ENCODE measurements at regions not wholly inside any gene's neighbourhood (a gene's known extent, or its start where the extent isn't known, plus 50 kb on each side); places are given as distances from the start of the nearest gene placed in this dataset.

DNA sequence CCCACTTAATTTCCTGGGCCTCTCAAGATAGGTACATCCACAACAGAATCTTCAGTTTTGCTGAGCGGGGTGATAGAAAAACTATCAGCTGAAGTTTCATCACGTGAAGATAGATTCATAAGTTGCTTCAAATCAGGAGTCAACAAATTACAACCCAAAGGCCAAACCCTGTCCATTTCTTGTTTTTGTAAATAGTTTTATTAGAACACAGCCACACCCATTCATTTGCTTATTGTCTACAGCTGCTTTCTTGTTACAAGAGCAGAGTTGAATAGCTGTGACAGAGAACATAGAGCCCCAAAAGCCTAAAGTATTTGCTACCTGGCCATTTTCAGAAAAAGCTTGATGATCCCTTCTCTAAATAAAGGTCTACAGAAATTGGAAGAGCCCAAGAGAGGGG lies 300.1 kb upstream of the CDH5 start:
- no peak for DNase-seq (ENCODE audit: low read depth in 4 of 4, low spot score in 1 of 4)

DNA sequence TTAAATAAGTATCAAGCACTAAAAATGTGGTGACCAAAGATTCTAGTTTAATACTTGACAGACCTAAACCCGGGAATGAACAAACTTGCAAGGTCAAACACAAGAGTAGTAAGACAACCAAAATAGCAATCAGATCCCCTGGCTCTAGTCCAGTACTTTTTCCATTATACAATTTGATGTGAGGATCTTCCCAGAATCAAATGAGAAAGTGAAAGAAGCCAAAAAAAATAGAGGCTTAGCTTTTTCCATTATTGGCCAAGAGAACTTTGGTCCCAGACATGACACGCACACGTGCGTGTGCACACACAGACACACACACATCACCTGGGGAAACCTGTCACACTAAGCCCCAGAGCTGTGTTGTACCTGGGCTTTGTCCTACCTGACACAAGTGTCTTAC lies 300.6 kb upstream of the CDH5 start:
- DNase-seq (ENCODE audit: low read depth in 4 of 4, low spot score in 1 of 4): no peak

- no peak for DNase-seq (ENCODE audit: low read depth in 4 of 4, low spot score in 1 of 4)
Observed at GRCh38 chr16:66064801-66065530, 301.5 kb upstream of the CDH5 start.

- DNase-seq (ENCODE audit: low read depth in 4 of 4, low spot score in 1 of 4): no peak
Observed at GRCh38 chr16:66058832-66059231, 307.7 kb upstream of the CDH5 start.

DNA sequence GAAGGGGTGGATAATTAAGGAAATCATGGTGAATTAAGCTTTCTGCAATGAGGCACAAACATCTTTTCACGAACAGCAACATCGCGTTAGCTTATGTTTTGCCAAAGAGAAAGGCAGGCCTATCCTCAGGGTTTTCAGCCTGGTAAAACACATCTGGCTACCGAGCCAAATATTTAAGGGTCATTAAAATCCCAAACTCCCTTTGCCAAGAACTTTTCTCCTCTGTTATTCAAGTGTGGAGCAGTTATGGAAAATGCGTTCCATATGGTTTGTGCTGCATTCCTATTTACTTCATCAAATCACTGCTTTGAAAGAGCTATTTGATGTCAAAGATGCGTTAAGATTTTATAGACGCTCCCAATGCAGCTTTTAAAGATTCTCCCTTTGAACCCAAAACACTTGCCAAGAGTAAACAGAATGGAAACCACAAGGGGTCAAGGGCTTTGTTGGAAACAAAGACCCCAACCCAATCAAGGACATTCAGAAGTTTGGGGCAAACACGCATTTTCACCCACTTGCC lies 308.3 kb upstream of the CDH5 start:
- DNase-seq (ENCODE audit: low read depth in 4 of 4, low spot score in 1 of 4): no peak

GRCh38 chr16:66057057-66057456 lies 309.4 kb upstream of the CDH5 start:
- DNase-seq (ENCODE audit: low read depth in 4 of 4, low spot score in 1 of 4): no peak

GRCh38 chr16:66054095-66054494 lies 312.4 kb upstream of the CDH5 start:
- no peak for DNase-seq (ENCODE audit: low read depth in 4 of 4, low spot score in 1 of 4)

DNA sequence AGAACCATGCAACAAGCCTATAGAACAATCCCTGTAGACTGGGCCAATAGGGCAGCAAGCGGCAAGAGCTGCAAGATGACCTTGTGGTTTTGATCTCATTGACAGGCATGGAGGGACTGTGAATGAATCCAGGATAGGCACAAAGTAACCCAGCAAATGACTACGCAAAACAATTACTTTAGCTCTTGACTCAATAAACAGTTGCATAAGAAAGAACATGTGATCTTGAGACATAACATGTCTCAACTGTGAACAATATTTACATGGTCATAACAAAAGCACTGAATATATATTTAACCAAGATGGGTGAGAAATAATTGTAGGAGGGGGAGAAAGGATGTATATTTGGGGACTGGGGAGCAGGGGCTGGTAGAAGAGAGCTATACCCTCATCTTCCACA lies 313.7 kb upstream of the CDH5 start:
- no peak for DNase-seq (ENCODE audit: low read depth in 4 of 4, low spot score in 1 of 4)

DNA sequence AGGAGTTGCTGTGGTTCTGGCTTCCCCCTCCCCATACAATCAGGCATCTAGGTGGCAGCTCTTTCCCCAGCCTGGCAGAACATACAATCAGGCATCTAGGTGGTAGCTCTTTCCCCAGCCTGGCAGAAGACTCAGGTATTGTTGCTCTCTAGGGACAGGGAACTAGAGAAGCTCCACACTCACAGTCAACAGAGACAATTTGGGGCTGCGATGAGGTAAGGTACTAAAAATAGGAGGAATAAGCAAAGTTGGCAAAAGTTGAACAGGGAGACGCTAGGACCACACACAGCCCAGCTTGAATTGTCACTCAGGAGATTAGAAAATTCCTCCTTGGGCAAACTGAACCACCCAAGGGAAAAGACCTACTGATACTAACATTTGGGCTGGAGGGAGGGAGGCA lies 315.5 kb upstream of the CDH5 start:
- no peak for DNase-seq (ENCODE audit: low read depth in 4 of 4, low spot score in 1 of 4)

GRCh38 chr16:66049865-66050264 lies 316.6 kb upstream of the CDH5 start:
- DNase-seq (ENCODE audit: low read depth in 4 of 4, low spot score in 1 of 4): no peak

DNA sequence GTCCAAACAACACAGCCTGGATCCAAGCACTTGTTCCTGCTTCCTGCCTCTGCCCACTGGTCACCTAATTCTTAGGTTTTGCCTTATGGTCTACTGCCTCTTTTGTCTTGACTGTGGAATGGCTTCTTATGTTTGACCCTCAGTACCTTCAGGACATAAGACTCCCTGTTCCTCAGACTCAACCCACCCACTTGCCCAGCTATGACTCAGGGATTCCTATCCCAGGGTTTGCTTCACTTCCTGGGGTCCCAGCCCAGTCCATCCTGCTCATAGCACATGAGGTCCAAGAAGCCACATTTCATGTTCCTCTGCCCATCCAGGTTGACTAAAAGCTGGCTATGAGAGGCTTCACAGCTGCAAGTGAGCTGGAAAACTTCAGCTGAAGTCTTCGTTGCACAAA lies 320.9 kb upstream of the CDH5 start:
- no peak for DNase-seq (ENCODE audit: low read depth in 4 of 4, low spot score in 1 of 4)

DNA sequence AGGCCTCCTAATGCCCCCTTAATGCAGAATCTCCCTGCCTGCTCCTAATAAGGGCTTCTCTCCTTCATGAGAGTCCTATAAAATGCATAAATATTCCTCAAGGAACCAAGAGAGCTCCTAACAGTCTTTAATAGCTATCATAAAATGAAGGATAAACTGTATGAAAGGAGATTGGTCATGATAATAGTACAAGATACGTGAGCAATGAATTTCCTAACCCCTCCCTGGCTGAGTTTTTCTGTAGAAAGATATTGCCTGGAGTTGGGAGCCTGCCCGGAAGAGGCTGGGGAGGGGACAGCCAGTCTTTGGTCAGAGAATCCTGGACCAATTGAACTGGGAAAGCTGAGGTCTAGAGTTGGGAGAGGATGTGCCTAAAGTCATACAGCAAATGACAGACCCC lies 321.9 kb upstream of the CDH5 start:
- no peak for DNase-seq (ENCODE audit: low read depth in 4 of 4, low spot score in 1 of 4)

DNA sequence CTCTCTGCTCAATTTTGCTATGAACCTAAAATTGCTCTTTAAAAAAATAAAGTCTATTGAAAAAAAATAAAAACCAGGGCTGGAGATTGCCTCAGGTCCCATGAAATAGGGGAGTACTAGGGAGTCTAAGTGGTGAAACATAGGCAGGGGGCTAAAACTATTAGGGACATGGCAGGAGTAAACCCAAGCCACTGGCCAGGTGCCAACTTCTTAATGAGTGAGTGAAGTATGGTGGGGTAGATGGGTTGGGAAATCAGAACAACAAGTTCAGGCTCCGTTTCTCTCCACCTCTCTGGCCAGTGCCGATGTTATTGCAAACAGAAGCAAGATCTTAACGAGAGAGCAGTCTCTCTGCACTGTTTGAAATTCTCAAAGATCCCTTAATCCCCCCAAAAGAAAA lies 322.4 kb upstream of the CDH5 start:
- DNase-seq (ENCODE audit: low read depth in 4 of 4, low spot score in 1 of 4): no peak

- DNase-seq (ENCODE audit: low read depth in 4 of 4, low spot score in 1 of 4): no peak
Observed at GRCh38 chr16:66043326-66043725, 323.2 kb upstream of the CDH5 start.

GRCh38 chr16:66042341-66042740 lies 324.1 kb upstream of the CDH5 start:
- DNase-seq (ENCODE audit: low read depth in 4 of 4, low spot score in 1 of 4): no peak

- no peak for DNase-seq (ENCODE audit: low read depth in 4 of 4, low spot score in 1 of 4)
Observed at GRCh38 chr16:66041907-66042306, 324.6 kb upstream of the CDH5 start.

GRCh38 chr16:66039793-66040192 lies 326.7 kb upstream of the CDH5 start:
- no peak for DNase-seq (ENCODE audit: low read depth in 4 of 4, low spot score in 1 of 4)

DNA sequence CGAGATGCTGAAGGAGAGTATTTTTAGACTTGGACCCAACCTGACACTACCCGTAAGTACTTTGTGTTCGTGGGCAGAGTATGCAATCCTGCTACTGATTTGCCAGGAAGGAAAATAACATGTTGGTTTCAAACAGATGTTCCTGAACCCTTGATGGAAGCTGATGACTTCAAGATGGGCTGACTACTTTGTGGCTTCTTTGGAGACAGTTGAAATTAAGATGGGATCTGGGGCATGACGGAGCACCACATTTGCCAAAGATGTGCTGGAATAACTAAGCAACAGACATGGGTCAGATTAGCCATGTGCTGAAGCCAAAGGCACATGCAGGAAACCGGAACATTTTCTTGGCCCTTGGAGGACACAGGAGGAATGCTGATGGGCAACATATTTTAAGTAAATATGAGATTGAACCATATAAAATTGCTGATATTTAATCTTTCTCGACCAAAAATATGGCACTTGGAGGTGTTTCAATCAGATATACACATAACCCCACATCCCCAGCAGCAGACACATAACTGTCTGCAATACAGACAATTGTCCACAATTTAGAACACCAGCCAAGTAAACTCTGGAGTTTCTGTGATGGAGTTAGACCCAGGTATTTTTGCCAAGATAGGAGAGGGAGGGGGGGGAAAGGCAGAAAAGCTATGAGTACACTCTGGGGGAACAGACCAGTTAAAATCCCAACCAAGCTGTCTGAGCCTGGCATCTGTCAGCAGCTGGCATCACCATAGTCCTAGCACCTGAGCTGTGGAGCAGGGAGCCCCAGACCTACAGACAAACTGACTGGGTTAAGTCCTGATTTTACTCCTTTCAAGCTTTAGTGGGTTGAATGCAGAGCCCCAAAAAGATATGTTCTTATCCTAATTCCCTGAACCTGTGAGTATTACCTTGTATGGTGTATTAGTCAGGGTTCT lies 329.4 kb upstream of the CDH5 start:
- DNase-seq (ENCODE audit: low read depth in 4 of 4, low spot score in 1 of 4): no peak

DNA sequence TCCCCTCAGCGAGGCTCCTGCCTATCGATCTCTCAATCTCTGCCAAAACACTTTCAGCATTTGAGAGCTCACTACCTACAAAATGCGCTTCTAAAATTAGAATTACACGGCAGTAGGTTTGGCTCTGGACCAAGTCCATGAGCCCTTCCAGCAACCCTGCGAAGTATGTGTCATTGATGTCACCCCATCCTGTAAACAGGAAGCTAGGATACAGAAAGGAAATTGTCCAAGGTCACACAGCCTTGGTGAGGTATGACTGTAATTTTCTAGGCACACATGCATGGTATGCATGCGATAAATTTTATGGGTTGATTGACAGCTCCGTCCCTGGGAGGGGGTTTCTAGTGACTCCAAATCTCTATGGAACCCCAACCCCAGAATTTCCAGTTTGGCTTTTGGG lies 330.3 kb upstream of the CDH5 start:
- DNase-seq (ENCODE audit: low read depth in 4 of 4, low spot score in 1 of 4): no peak

DNA sequence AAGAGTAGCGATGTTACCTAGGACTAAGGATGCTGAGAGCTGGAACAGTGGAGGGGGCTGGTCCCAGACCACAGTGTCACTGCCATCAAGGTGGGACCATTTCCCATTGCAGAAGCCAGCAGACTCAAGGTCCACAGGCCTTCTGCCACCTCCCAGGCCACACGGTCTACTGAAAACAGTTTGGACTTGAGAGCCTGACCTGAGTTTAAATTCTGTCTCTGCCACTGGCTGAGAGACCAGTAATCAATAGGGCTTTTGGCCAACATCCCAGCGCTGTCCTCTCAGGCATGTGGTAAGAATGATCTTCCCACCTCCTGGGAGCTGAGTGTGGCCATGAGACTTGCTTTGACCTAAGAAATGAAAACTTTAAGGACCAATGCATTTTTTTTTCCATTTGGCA lies 331.4 kb upstream of the CDH5 start:
- DNase-seq (ENCODE audit: low read depth in 4 of 4, low spot score in 1 of 4): no peak

DNA sequence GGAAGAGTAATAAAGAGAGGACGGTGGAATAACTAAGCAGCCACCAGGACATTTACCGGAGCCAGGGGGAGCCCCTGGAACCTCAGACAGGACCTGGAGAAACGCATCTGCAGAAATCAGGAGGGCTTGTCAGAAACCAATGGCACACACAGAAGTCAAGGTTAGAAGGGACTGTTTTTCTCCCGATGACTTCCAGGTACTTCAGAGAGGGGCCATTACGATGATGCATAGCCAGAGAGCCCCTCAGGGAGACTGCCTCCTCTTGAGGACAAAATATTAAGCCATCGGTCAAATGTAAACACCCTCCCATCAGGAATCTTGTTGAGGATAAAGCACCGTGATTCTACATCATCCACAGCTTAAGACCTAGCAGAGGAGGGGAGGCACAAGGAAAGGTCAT lies 333.6 kb upstream of the CDH5 start:
- DNase-seq (ENCODE audit: low read depth in 4 of 4, low spot score in 1 of 4): no peak

DNA sequence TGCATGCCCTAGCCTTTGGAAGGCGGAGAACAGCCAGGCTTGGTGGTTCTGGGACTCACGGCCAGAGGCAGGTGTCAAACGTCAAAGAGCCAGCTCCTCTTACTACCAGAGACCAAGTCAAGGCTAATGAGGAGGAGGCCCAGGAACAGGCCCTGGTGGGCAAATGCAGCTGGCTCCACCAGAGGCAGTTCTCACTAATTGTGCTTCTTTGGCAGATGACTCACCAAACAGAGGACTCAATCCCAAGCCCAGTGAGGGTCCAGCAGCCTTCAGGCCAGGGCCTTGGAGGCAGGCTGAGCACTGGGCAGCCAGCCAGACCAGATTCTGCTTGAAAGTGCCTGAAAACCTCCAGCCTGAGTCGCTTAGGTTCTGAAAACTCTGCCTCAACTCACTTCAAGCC lies 336.5 kb upstream of the CDH5 start:
- DNase-seq (ENCODE audit: low read depth in 4 of 4, low spot score in 1 of 4): no peak
